H1 (cell line): ENCODE measurements at regions not wholly inside any gene's neighbourhood (a gene's known extent, or its start where the extent isn't known, plus 50 kb on each side); places are given as distances from the start of the nearest gene placed in this dataset.

Source experiments
- CTCF ChIA-PET: fragments of 300-600 bp; sonication (Branson Sonifier 250); formaldehyde crosslinking; loops from one replicate; lab custom pipeline; 2021; ENCODE audit not compliant: partially characterized antibody; lab: Charles Lee
- POLR2A ChIA-PET: fragments of 300-600 bp; sonication (Branson Sonifier 250); formaldehyde crosslinking; loops from one replicate; lab custom pipeline; 2021; ENCODE audit warnings: inconsistent platforms; ENCODE audit not compliant: partially characterized antibody; lab: Charles Lee
- DNase-seq, 2 experiments: peaks; one replicate each; pipeline versions ENCODE4 v3.0.0 to v3.0.0-alpha.2; 2010 to 2022; ENCODE audit warnings: low spot score in 2 of 2, low read depth in 1 of 2, mixed read lengths in 1 of 2
- FAIRE-seq: peaks from 2 replicates; lab custom pipeline; 2011; peaks lifted over from hg19 to GRCh38; lab: Jason Lieb, UNC
- H2AFZ ChIP-seq: 2 replicates; pipeline ENCODE4 v1.8.1; 2012; ENCODE audit warnings: low read length, inconsistent platforms
- H2AK5ac ChIP-seq: 2 replicates; pipeline ENCODE4 v1.6.1; 2013; ENCODE audit warnings: low read depth, low read length
- H2BK120ac ChIP-seq: replicated peaks from 2 replicates; pipeline ENCODE3; 2013; ENCODE audit warnings: low read depth, low read length, inconsistent platforms
- H2BK12ac ChIP-seq: 2 replicates; pipeline ENCODE4 v1.6.1; 2013; ENCODE audit warnings: low read depth, low read length
- H2BK15ac ChIP-seq: 2 replicates; pipeline ENCODE4 v1.6.1; 2013; ENCODE audit warnings: low read length
- H2BK20ac ChIP-seq: 2 replicates; pipeline ENCODE4 v1.6.1; 2013; ENCODE audit warnings: low read length
- H2BK5ac ChIP-seq: 2 replicates; pipeline ENCODE4 v1.6.1; 2013; ENCODE audit warnings: low read depth, low read length
- H3K14ac ChIP-seq: 2 replicates; pipeline ENCODE4 v1.6.1; 2013; ENCODE audit warnings: inconsistent platforms; ENCODE audit not compliant: insufficient read length
- H3K18ac ChIP-seq: 2 replicates; pipeline ENCODE4 v1.6.1; 2013; ENCODE audit warnings: low read length; ENCODE audit errors: extremely low read depth
- H3K23ac ChIP-seq: 2 replicates; pipeline ENCODE4 v1.6.1; 2013; ENCODE audit warnings: inconsistent platforms; ENCODE audit not compliant: insufficient read length
- H3K23me2 ChIP-seq: 2 replicates; pipeline ENCODE4 v1.6.1; 2013; ENCODE audit warnings: low read depth, low read length
- H3K27ac ChIP-seq: 2 replicates; pipeline ENCODE4 v1.6.1; 2011; ENCODE audit warnings: low read depth, low read length, inconsistent platforms
- H3K27me3 ChIP-seq, 4 experiments: replicated peaks in 1 of 4; 1 replicate in 1 of 4; 2 replicates in 3 of 4; pipeline versions ENCODE4 v1.6.1 to v1.8.1; 2011 to 2013; ENCODE audit warnings: low read length in 3 of 4, mild to moderate bottlenecking in 3 of 4, inconsistent platforms in 2 of 4, mixed read lengths in 2 of 4, moderate library complexity in 1 of 4; ENCODE audit not compliant: control insufficient read depth in 3 of 4, insufficient read depth in 3 of 4; ENCODE audit errors: extremely low read depth in 1 of 4
- H3K36me3 ChIP-seq, 4 experiments: 2 replicates each; pipeline versions ENCODE4 v1.6.1 to v1.8.1; 2011 to 2013; ENCODE audit warnings: mild to moderate bottlenecking in 4 of 4, low read length in 3 of 4, moderate library complexity in 2 of 4, control low read depth in 1 of 4, inconsistent platforms in 1 of 4; ENCODE audit not compliant: insufficient read depth in 4 of 4, control insufficient read depth in 2 of 4
- H3K4ac ChIP-seq: replicated peaks from 2 replicates; pipeline ENCODE3; 2013; ENCODE audit warnings: low read length, low read depth, mixed read lengths, inconsistent platforms; ENCODE audit not compliant: insufficient read length
- H3K4me1 ChIP-seq, 4 experiments: replicated peaks in 1 of 4; 1 replicate in 1 of 4; 2 replicates in 3 of 4; pipeline versions ENCODE4 v1.6.1 to v1.8.1; 2011 to 2013; ENCODE audit warnings: low read length in 3 of 4, inconsistent platforms in 2 of 4, mixed read lengths in 1 of 4; ENCODE audit not compliant: insufficient read depth in 4 of 4, control insufficient read depth in 3 of 4
- H3K4me2 ChIP-seq, 2 experiments: 2 replicates each; pipeline versions ENCODE4 v1.6.1 to v1.8.1; 2011 to 2013; ENCODE audit warnings: low read depth in 2 of 2, low read length in 2 of 2, control low read depth in 1 of 2, inconsistent platforms in 1 of 2, mild to moderate bottlenecking in 1 of 2; ENCODE audit not compliant: insufficient read depth in 1 of 2
- H3K4me3 ChIP-seq, 4 experiments: fragments of 200-600, 300-600 bp in 1 of 4; sonication (generic), shearing (Covaris generic), sonication (Bioruptor Twin) in 1 of 4; 2 replicates each; pipeline versions ENCODE4 v1.5.1 to v1.8.1; 2011 to 2016; ENCODE audit warnings: low read length in 4 of 4, low read depth in 3 of 4, control low read depth in 2 of 4, inconsistent platforms in 2 of 4, mild to moderate bottlenecking in 2 of 4, mixed read lengths in 1 of 4, moderate library complexity in 1 of 4; ENCODE audit not compliant: insufficient read depth in 2 of 4; ENCODE audit errors: extremely low read depth in 1 of 4
- H3K56ac ChIP-seq: replicated peaks from 2 replicates; pipeline ENCODE3; 2013; ENCODE audit warnings: low read depth, mild to moderate bottlenecking, mixed read lengths, low read length, inconsistent platforms; ENCODE audit not compliant: insufficient read length
- H3K79me1 ChIP-seq: 2 replicates; pipeline ENCODE4 v1.6.1; 2013; ENCODE audit warnings: low read depth, low read length, control low read depth
- H3K79me2 ChIP-seq, 2 experiments: 2 replicates each; pipeline versions ENCODE4 v1.6.1 to v1.8.1; 2012 to 2013; ENCODE audit warnings: low read length in 2 of 2, mild to moderate bottlenecking in 2 of 2, inconsistent platforms in 1 of 2; ENCODE audit not compliant: insufficient read depth in 2 of 2, control insufficient read depth in 1 of 2
- H3K9ac ChIP-seq, 4 experiments: replicated peaks in 1 of 4; 1 replicate in 1 of 4; 2 replicates in 3 of 4; pipeline versions ENCODE4 v1.6.1 to v1.8.1; 2011 to 2013; ENCODE audit warnings: low read depth in 3 of 4, low read length in 3 of 4, control low read depth in 2 of 4, mild to moderate bottlenecking in 2 of 4, moderate library complexity in 2 of 4, inconsistent platforms in 1 of 4; ENCODE audit errors: extremely low read depth in 1 of 4
- H3K9me3 ChIP-seq, 2 experiments: 2 replicates each; pipeline versions ENCODE4 v1.6.1 to v1.8.1; 2012 to 2013; ENCODE audit warnings: mild to moderate bottlenecking in 2 of 2, moderate library complexity in 2 of 2, control low read depth in 1 of 2, inconsistent platforms in 1 of 2, low read depth in 1 of 2, low read length in 1 of 2, mixed read lengths in 1 of 2; ENCODE audit not compliant: insufficient read depth in 2 of 2
- H4K20me1 ChIP-seq, 2 experiments: replicated peaks in 1 of 2; 2 replicates each; pipeline versions ENCODE3 to v1.8.1; 2011 to 2013; ENCODE audit warnings: inconsistent platforms in 2 of 2, low read length in 2 of 2, mild to moderate bottlenecking in 1 of 2; ENCODE audit not compliant: insufficient read depth in 2 of 2, control insufficient read depth in 1 of 2
- H4K5ac ChIP-seq: 2 replicates; pipeline ENCODE4 v1.6.1; 2013; ENCODE audit warnings: low read length, low read depth, mixed read lengths, inconsistent platforms; ENCODE audit not compliant: insufficient read length
- H4K8ac ChIP-seq: 2 replicates; pipeline ENCODE4 v1.8.0; 2013; ENCODE audit warnings: mild to moderate bottlenecking, moderate library complexity, low read length, inconsistent platforms; ENCODE audit not compliant: insufficient read depth; ENCODE audit errors: extremely low read depth
- H4K91ac ChIP-seq: replicated peaks from 2 replicates; pipeline ENCODE3; 2013; ENCODE audit warnings: low read length, mixed read lengths, inconsistent platforms; ENCODE audit not compliant: insufficient read length
- ATF2 ChIP-seq: IDR thresholded peaks from 2 replicates; pipeline ENCODE4 v1.6.1; 2012; ENCODE audit warnings: low read length, inconsistent platforms
- BACH1 ChIP-seq: IDR thresholded peaks from 2 replicates; pipeline ENCODE4 v1.6.1; 2012; ENCODE audit warnings: low read length, improper control_type of control experiment
- E2F6 ChIP-seq: IDR thresholded peaks from 2 replicates; pipeline ENCODE4 v1.6.1; 2012; ENCODE audit warnings: inconsistent platforms
- EGR1 ChIP-seq: IDR thresholded peaks from 2 replicates; pipeline ENCODE4 v1.6.1; 2011; ENCODE audit warnings: low read depth, low read length, borderline replicate concordance
- GTF2F1 ChIP-seq: IDR thresholded peaks from 2 replicates; pipeline ENCODE4 v1.6.1; 2012; ENCODE audit warnings: low read depth, low read length, improper control_type of control experiment, borderline replicate concordance
- MAFK ChIP-seq: IDR thresholded peaks from 2 replicates; pipeline ENCODE4 v1.6.1; 2012; ENCODE audit warnings: low read depth, mild to moderate bottlenecking, improper control_type of control experiment, low read length
- SP1 ChIP-seq: IDR thresholded peaks from 2 replicates; pipeline ENCODE4 v1.6.1; 2011; ENCODE audit warnings: low read depth, low read length
- SP4 ChIP-seq: IDR thresholded peaks from 2 replicates; pipeline ENCODE4 v1.6.1; 2012; ENCODE audit warnings: low read length, inconsistent platforms
- USF2 ChIP-seq: IDR thresholded peaks from 2 replicates; pipeline ENCODE4 v1.6.1; 2011; ENCODE audit warnings: low read length, improper control_type of control experiment

- Histone ChIP-seq H3K9ac (no peak overlapping the region), H3K27ac (no peak overlapping the region), H3K14ac (no peak overlapping the region), H4K91ac (no peak overlapping the region), H2BK20ac (no peak overlapping the region), H2BK5ac (no peak overlapping the region), H2BK12ac (no peak overlapping the region), H3K79me2 (no peaks in the 10 kb centered on the region), H3K9me3 (no peaks in the 10 kb centered on the region), H2AK5ac (no peak overlapping the region), H3K18ac (no peak overlapping the region), H3K4me1 (peaks cover 0 to 2% (median 0%) of the 10 kb centered on the region in 4 experiments; a peak in 1 of 7 replicates), H2AFZ (no peak overlapping the region), H2BK15ac (no peak overlapping the region), H3K4ac (no peak overlapping the region), H4K8ac (no peak overlapping the region), H3K4me2 (no peak overlapping the region), H3K79me1 (no peaks in the 10 kb centered on the region), H4K5ac (no peak overlapping the region), H4K20me1 (no peaks in the 10 kb centered on the region), H3K23me2 (no peaks in the 10 kb centered on the region), H3K36me3 (no peaks in the 10 kb centered on the region), H2BK120ac (no peak overlapping the region), H3K23ac (no peak overlapping the region), H3K4me3 (no peak overlapping the region), H3K27me3 (peaks cover 0 to 1% (median 0%) of the 10 kb centered on the region in 4 experiments; a peak in 2 of 7 replicates), H3K56ac (no peak overlapping the region)
- ChIA-PET POLR2A (no interaction called here), CTCF (interaction anchor here (1.2 to 2.5 kb wide), 2 partner anchors 120 to 130 kb away, joined by 3 to 8 read pairs; no protein-coding TSS in a partner anchor)
- no peak for TF ChIP-seq SP4
- no peak for TF ChIP-seq EGR1
- TF ChIP-seq ATF2: no peak
- no peak for TF ChIP-seq BACH1
- no peak for TF ChIP-seq GTF2F1
- TF ChIP-seq USF2: no peak
- no peak for TF ChIP-seq MAFK
- no peak for TF ChIP-seq E2F6
- TF ChIP-seq SP1: no peak
- FAIRE-seq (no peak), DNase-seq (no peak)
Measured at GRCh38 chr5:112637343-112637742, 100.3 kb upstream of the APC start.
